ENCODE measurements at regions not wholly inside any gene's neighbourhood (a gene's known extent, or its start where the extent isn't known, plus 50 kb on each side); places are given as distances from the start of the nearest gene placed in this dataset.

DNA sequence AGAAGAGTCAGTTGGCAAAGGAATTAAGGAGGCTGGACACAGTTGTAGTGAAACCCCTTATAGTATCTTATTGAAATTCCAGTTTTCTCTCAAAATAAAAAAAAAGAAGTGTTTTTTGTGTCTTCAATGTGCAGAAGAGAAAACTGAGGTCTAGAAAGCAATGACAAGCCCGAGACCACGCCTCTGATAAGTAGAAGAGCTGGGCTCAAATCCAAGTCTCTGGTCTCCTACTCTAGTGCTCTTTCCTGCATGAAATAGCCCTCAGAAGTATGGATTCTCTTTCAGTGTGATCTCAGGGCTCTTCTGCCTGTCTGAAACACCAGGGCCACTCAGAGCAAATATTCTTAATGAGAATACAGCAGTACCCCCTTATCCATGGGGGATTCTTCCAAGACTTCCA lies 200.9 kb downstream of the KIF18A start:
- TF ChIP-seq, protein P1, sequence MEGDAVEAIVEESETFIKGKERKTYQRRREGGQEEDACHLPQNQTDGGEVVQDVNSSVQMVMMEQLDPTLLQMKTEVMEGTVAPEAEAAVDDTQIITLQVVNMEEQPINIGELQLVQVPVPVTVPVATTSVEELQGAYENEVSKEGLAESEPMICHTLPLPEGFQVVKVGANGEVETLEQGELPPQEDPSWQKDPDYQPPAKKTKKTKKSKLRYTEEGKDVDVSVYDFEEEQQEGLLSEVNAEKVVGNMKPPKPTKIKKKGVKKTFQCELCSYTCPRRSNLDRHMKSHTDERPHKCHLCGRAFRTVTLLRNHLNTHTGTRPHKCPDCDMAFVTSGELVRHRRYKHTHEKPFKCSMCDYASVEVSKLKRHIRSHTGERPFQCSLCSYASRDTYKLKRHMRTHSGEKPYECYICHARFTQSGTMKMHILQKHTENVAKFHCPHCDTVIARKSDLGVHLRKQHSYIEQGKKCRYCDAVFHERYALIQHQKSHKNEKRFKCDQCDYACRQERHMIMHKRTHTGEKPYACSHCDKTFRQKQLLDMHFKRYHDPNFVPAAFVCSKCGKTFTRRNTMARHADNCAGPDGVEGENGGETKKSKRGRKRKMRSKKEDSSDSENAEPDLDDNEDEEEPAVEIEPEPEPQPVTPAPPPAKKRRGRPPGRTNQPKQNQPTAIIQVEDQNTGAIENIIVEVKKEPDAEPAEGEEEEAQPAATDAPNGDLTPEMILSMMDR (IDR thresholded peaks at IDR 0.05): no peak
- TF ChIP-seq, protein P2, sequence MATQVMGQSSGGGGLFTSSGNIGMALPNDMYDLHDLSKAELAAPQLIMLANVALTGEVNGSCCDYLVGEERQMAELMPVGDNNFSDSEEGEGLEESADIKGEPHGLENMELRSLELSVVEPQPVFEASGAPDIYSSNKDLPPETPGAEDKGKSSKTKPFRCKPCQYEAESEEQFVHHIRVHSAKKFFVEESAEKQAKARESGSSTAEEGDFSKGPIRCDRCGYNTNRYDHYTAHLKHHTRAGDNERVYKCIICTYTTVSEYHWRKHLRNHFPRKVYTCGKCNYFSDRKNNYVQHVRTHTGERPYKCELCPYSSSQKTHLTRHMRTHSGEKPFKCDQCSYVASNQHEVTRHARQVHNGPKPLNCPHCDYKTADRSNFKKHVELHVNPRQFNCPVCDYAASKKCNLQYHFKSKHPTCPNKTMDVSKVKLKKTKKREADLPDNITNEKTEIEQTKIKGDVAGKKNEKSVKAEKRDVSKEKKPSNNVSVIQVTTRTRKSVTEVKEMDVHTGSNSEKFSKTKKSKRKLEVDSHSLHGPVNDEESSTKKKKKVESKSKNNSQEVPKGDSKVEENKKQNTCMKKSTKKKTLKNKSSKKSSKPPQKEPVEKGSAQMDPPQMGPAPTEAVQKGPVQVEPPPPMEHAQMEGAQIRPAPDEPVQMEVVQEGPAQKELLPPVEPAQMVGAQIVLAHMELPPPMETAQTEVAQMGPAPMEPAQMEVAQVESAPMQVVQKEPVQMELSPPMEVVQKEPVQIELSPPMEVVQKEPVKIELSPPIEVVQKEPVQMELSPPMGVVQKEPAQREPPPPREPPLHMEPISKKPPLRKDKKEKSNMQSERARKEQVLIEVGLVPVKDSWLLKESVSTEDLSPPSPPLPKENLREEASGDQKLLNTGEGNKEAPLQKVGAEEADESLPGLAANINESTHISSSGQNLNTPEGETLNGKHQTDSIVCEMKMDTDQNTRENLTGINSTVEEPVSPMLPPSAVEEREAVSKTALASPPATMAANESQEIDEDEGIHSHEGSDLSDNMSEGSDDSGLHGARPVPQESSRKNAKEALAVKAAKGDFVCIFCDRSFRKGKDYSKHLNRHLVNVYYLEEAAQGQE (IDR thresholded peaks at IDR 0.05; ENCODE audit: insufficient read depth in 1 of 2, low read depth in 2 of 2, low read length in 1 of 2): no peak
- no peak for TF ChIP-seq TCF7L2 (IDR thresholded peaks at IDR 0.05; ENCODE audit: low read depth, low read length)
- no peak for TF ChIP-seq POLR2AphosphoS5 (IDR thresholded peaks at IDR 0.05; ENCODE audit: low read depth, low read length)
- no peak for TF ChIP-seq SIN3A (IDR thresholded peaks at IDR 0.05; ENCODE audit: borderline replicate concordance, insufficient read depth, low read depth, low read length)
